WTC11 (cell line): ENCODE measurements at regions not wholly inside any gene's neighbourhood (a gene's known extent, or its start where the extent isn't known, plus 50 kb on each side); places are given as distances from the start of the nearest gene placed in this dataset.

Experiments used
- ATAC-seq: fragments of 200-7000 bp; cut with Tn5 transposase; 2 replicates; pipeline ENCODE4 v1.10.0; 2021; ENCODE audit warnings: mild to moderate bottlenecking, moderate library complexity
- CTCF ChIA-PET: fragments of 300-600 bp; sonication (Branson Sonifier 250); formaldehyde crosslinking; loops from one replicate; lab custom pipeline; 2021; ENCODE audit warnings: antibody characterized with exemption; lab: Charles Lee
- POLR2A ChIA-PET: fragments of 350-600 bp; sonication (Branson Sonifier 250); formaldehyde crosslinking; loops from one replicate; lab custom pipeline; 2021; ENCODE audit warnings: antibody characterized with exemption; lab: Charles Lee
- DNase-seq: peaks from one replicate; pipeline ENCODE4 v3.0.0; 2021; ENCODE audit warnings: low spot score
- H3K27ac Mint-ChIP-seq: 2 replicates; pipeline ENCODE4 v1.8.0; 2021; ENCODE audit warnings: mixed read lengths
- H3K27me3 Mint-ChIP-seq: 2 replicates; pipeline ENCODE4 v1.8.0; 2021; ENCODE audit warnings: low read depth, mild to moderate bottlenecking, moderate library complexity, mixed read lengths
- H3K36me3 Mint-ChIP-seq: 2 replicates; pipeline ENCODE4 v1.8.0; 2021; ENCODE audit warnings: mixed read lengths
- H3K4me1 Mint-ChIP-seq: 2 replicates; pipeline ENCODE4 v1.8.0; 2022; ENCODE audit warnings: mixed read lengths
- H3K4me3 Mint-ChIP-seq: 2 replicates; pipeline ENCODE4 v1.8.0; 2021; ENCODE audit warnings: mild to moderate bottlenecking, moderate library complexity, mixed read lengths
- H3K9me3 Mint-ChIP-seq: 2 replicates; pipeline ENCODE4 v1.8.0; 2021; ENCODE audit warnings: mixed read lengths
- CREB1 ChIP-seq: sonication (generic); formaldehyde crosslinking; IDR thresholded peaks from 2 replicates; pipeline ENCODE4 v1.8.0; 2023; ENCODE audit warnings: mild to moderate bottlenecking, missing genetic modification reagents
- ELF4 ChIP-seq: sonication (generic); formaldehyde crosslinking; IDR thresholded peaks from 2 replicates; pipeline ENCODE4 v1.8.1; 2022; ENCODE audit warnings: low read depth, mild to moderate bottlenecking, moderate library complexity, missing genetic modification reagents
- ESRRA ChIP-seq: sonication (generic); formaldehyde crosslinking; IDR thresholded peaks from 2 replicates; pipeline ENCODE4 v1.8.1; 2022; ENCODE audit warnings: mild to moderate bottlenecking, missing genetic modification reagents, borderline replicate concordance
- IRF2 ChIP-seq: sonication (generic); formaldehyde crosslinking; IDR thresholded peaks from 2 replicates; pipeline ENCODE4 v1.8.0; 2022; ENCODE audit warnings: low read depth, missing genetic modification reagents, borderline replicate concordance
- JAZF1 ChIP-seq: fragments of 250-450 bp; sonication (Bioruptor Pico); IDR thresholded peaks from 2 replicates; pipeline ENCODE4 v1.9.0; 2021; ENCODE audit warnings: moderate library complexity, mild to moderate bottlenecking, inconsistent platforms
- TEAD1 ChIP-seq: sonication (generic); formaldehyde crosslinking; IDR thresholded peaks from 2 replicates; pipeline ENCODE4 v1.8.0; 2022; ENCODE audit warnings: mild to moderate bottlenecking, missing genetic modification reagents
- TF ChIP-seq, protein P1 (sequence below): fragments of 250-450 bp; sonication (Bioruptor Pico); IDR thresholded peaks from 2 replicates; pipeline ENCODE4 v1.9.0; 2021; ENCODE audit warnings: mild to moderate bottlenecking, borderline replicate concordance
- TF ChIP-seq, protein P2 (sequence below): sonication (generic); formaldehyde crosslinking; IDR thresholded peaks from 2 replicates; pipeline ENCODE4 v1.8.1; 2023; ENCODE audit warnings: mild to moderate bottlenecking, missing genetic modification reagents, borderline replicate concordance
- TF ChIP-seq, protein P3 (sequence below): sonication (generic); formaldehyde crosslinking; IDR thresholded peaks from 2 replicates; pipeline ENCODE4 v1.8.1; 2023; ENCODE audit warnings: mild to moderate bottlenecking, missing genetic modification reagents
- TF ChIP-seq, protein P4 (sequence below): sonication (generic); formaldehyde crosslinking; IDR thresholded peaks from 2 replicates; pipeline ENCODE4 v1.8.1; 2022; ENCODE audit warnings: mild to moderate bottlenecking, missing genetic modification reagents, moderate library complexity, borderline replicate concordance
- TF ChIP-seq, protein P5 (sequence below): sonication (generic); formaldehyde crosslinking; IDR thresholded peaks from 2 replicates; pipeline ENCODE4 v1.8.0; 2023; ENCODE audit warnings: missing genetic modification reagents, mild to moderate bottlenecking, borderline replicate concordance
- TF ChIP-seq, protein P6 (sequence below): sonication (generic); formaldehyde crosslinking; IDR thresholded peaks from 2 replicates; pipeline ENCODE4 v1.8.1; 2023; ENCODE audit warnings: mild to moderate bottlenecking, moderate library complexity, missing genetic modification reagents

DNA sequence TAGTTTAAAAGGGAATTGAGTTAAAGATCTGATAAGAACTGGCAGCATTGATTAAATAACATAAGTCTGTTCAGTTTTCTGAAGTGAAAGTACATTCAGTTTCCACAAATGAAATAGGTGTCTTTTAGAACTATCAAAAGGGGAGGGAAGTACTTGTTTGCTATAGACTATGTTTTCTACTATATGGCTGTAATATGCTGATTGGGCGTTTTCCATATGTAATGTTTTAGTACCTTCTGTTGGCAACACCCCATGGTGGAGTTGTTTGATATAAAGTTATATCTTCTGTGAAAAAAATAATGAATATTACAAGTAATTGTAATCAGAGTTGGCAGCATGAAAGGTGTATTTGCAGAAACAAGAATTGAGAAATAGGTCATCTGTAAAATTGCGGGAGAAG lies 237.6 kb downstream of the JRKL start (continued):
- TF ChIP-seq, protein P1, sequence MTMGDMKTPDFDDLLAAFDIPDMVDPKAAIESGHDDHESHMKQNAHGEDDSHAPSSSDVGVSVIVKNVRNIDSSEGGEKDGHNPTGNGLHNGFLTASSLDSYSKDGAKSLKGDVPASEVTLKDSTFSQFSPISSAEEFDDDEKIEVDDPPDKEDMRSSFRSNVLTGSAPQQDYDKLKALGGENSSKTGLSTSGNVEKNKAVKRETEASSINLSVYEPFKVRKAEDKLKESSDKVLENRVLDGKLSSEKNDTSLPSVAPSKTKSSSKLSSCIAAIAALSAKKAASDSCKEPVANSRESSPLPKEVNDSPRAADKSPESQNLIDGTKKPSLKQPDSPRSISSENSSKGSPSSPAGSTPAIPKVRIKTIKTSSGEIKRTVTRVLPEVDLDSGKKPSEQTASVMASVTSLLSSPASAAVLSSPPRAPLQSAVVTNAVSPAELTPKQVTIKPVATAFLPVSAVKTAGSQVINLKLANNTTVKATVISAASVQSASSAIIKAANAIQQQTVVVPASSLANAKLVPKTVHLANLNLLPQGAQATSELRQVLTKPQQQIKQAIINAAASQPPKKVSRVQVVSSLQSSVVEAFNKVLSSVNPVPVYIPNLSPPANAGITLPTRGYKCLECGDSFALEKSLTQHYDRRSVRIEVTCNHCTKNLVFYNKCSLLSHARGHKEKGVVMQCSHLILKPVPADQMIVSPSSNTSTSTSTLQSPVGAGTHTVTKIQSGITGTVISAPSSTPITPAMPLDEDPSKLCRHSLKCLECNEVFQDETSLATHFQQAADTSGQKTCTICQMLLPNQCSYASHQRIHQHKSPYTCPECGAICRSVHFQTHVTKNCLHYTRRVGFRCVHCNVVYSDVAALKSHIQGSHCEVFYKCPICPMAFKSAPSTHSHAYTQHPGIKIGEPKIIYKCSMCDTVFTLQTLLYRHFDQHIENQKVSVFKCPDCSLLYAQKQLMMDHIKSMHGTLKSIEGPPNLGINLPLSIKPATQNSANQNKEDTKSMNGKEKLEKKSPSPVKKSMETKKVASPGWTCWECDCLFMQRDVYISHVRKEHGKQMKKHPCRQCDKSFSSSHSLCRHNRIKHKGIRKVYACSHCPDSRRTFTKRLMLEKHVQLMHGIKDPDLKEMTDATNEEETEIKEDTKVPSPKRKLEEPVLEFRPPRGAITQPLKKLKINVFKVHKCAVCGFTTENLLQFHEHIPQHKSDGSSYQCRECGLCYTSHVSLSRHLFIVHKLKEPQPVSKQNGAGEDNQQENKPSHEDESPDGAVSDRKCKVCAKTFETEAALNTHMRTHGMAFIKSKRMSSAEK (CRISPR knock-in tag): no peak
- TF ChIP-seq, protein P2, sequence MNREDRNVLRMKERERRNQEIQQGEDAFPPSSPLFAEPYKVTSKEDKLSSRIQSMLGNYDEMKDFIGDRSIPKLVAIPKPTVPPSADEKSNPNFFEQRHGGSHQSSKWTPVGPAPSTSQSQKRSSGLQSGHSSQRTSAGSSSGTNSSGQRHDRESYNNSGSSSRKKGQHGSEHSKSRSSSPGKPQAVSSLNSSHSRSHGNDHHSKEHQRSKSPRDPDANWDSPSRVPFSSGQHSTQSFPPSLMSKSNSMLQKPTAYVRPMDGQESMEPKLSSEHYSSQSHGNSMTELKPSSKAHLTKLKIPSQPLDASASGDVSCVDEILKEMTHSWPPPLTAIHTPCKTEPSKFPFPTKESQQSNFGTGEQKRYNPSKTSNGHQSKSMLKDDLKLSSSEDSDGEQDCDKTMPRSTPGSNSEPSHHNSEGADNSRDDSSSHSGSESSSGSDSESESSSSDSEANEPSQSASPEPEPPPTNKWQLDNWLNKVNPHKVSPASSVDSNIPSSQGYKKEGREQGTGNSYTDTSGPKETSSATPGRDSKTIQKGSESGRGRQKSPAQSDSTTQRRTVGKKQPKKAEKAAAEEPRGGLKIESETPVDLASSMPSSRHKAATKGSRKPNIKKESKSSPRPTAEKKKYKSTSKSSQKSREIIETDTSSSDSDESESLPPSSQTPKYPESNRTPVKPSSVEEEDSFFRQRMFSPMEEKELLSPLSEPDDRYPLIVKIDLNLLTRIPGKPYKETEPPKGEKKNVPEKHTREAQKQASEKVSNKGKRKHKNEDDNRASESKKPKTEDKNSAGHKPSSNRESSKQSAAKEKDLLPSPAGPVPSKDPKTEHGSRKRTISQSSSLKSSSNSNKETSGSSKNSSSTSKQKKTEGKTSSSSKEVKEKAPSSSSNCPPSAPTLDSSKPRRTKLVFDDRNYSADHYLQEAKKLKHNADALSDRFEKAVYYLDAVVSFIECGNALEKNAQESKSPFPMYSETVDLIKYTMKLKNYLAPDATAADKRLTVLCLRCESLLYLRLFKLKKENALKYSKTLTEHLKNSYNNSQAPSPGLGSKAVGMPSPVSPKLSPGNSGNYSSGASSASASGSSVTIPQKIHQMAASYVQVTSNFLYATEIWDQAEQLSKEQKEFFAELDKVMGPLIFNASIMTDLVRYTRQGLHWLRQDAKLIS (CRISPR knock-in tag): no peak
- TF ChIP-seq, protein P3, sequence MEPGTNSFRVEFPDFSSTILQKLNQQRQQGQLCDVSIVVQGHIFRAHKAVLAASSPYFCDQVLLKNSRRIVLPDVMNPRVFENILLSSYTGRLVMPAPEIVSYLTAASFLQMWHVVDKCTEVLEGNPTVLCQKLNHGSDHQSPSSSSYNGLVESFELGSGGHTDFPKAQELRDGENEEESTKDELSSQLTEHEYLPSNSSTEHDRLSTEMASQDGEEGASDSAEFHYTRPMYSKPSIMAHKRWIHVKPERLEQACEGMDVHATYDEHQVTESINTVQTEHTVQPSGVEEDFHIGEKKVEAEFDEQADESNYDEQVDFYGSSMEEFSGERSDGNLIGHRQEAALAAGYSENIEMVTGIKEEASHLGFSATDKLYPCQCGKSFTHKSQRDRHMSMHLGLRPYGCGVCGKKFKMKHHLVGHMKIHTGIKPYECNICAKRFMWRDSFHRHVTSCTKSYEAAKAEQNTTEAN (CRISPR knock-in tag): no peak
- TF ChIP-seq, protein P4, sequence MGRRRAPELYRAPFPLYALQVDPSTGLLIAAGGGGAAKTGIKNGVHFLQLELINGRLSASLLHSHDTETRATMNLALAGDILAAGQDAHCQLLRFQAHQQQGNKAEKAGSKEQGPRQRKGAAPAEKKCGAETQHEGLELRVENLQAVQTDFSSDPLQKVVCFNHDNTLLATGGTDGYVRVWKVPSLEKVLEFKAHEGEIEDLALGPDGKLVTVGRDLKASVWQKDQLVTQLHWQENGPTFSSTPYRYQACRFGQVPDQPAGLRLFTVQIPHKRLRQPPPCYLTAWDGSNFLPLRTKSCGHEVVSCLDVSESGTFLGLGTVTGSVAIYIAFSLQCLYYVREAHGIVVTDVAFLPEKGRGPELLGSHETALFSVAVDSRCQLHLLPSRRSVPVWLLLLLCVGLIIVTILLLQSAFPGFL (CRISPR knock-in tag): no peak
- no peak for TF ChIP-seq IRF2 (CRISPR knock-in tag)

DNA sequence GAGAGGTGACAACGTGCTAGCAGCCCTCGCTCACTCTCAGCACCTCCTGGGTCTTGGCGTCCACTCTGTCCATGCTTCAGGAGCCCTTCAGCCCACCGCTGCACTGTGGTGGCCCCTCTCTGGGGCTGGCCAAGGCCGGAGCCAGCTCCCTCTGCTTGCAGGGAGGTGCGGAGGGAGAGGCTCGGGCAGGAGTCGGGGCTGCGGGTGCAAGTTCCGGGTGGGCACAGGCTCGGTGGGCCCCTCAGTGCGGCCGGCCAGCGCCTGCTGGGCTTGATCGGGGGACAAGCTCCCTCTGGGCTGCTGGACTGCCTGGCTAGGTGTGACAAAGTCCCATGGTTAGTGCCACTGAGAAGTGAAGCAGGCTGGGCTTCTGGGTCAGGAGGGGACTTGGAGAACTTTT lies 245.8 kb downstream of the JRKL start:
- H3K36me3 Mint-ChIP-seq: peaks cover 40% of the 10 kb centered on the region
- CTCF ChIA-PET: no interaction called here

DNA sequence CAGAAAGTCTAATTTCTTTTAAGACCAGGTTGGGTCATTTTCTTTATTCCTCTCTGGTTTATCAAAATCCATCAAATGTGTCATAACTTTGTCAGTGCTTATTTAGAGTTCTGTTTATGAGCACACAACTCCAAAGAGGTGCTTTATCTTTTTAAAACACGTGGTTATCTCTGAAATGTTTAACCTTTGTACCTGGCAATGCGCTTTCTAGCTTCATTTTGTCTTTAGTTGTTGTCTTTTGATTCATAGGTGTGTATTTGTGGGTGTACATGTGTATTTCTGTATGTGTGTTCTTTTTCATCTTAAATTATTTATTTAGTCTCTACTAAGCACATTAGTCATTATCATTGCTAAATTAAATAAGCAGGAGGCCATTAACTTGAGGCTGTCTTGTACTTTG lies 251.4 kb downstream of the JRKL start:
- H3K36me3 Mint-ChIP-seq: peaks cover 47% of the 10 kb centered on the region
- peaks cover 2% of the 10 kb centered on the region; the same call in 1 of the 2 replicates for H3K27me3 Mint-ChIP-seq
- H3K4me1 Mint-ChIP-seq: peaks cover 15% of the 10 kb centered on the region
- no peak overlapping the region for H3K27ac Mint-ChIP-seq
- ATAC-seq: no peak
- ChIA-PET POLR2A (no interaction called here), CTCF (no interaction called here)
- no peak for DNase-seq
- no peak overlapping the region for H3K4me3 Mint-ChIP-seq
- peaks cover 53% of the 10 kb centered on the region for H3K9me3 Mint-ChIP-seq
- TF ChIP-seq, protein P5, sequence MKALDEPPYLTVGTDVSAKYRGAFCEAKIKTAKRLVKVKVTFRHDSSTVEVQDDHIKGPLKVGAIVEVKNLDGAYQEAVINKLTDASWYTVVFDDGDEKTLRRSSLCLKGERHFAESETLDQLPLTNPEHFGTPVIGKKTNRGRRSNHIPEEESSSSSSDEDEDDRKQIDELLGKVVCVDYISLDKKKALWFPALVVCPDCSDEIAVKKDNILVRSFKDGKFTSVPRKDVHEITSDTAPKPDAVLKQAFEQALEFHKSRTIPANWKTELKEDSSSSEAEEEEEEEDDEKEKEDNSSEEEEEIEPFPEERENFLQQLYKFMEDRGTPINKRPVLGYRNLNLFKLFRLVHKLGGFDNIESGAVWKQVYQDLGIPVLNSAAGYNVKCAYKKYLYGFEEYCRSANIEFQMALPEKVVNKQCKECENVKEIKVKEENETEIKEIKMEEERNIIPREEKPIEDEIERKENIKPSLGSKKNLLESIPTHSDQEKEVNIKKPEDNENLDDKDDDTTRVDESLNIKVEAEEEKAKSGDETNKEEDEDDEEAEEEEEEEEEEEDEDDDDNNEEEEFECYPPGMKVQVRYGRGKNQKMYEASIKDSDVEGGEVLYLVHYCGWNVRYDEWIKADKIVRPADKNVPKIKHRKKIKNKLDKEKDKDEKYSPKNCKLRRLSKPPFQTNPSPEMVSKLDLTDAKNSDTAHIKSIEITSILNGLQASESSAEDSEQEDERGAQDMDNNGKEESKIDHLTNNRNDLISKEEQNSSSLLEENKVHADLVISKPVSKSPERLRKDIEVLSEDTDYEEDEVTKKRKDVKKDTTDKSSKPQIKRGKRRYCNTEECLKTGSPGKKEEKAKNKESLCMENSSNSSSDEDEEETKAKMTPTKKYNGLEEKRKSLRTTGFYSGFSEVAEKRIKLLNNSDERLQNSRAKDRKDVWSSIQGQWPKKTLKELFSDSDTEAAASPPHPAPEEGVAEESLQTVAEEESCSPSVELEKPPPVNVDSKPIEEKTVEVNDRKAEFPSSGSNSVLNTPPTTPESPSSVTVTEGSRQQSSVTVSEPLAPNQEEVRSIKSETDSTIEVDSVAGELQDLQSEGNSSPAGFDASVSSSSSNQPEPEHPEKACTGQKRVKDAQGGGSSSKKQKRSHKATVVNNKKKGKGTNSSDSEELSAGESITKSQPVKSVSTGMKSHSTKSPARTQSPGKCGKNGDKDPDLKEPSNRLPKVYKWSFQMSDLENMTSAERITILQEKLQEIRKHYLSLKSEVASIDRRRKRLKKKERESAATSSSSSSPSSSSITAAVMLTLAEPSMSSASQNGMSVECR (CRISPR knock-in tag): no peak
- TF ChIP-seq CREB1 (CRISPR knock-in tag): no peak
- TF ChIP-seq ELF4 (CRISPR knock-in tag): no peak
- TF ChIP-seq ESRRA: no peak

More for the DNA sequence above, 245.8 kb downstream of the JRKL start:
- TF ChIP-seq TEAD1 (no peak), JAZF1 (CRISPR knock-in tag) (no peak)
- TF ChIP-seq, protein P6, sequence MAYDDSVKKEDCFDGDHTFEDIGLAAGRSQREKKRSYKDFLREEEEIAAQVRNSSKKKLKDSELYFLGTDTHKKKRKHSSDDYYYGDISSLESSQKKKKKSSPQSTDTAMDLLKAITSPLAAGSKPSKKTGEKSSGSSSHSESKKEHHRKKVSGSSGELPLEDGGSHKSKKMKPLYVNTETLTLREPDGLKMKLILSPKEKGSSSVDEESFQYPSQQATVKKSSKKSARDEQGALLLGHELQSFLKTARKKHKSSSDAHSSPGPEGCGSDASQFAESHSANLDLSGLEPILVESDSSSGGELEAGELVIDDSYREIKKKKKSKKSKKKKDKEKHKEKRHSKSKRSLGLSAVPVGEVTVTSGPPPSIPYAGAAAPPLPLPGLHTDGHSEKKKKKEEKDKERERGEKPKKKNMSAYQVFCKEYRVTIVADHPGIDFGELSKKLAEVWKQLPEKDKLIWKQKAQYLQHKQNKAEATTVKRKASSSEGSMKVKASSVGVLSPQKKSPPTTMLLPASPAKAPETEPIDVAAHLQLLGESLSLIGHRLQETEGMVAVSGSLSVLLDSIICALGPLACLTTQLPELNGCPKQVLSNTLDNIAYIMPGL (CRISPR knock-in tag): no peak
- DNase-seq (no peak), ATAC-seq (no peak)
- Mint-ChIP-seq H3K27ac (no peak overlapping the region), H3K4me3 (no peak overlapping the region), H3K27me3 (peaks cover 3% of the 10 kb centered on the region; the same call in 1 of the 2 replicates), H3K9me3 (peaks cover 57% of the 10 kb centered on the region), H3K4me1 (peaks cover 4% of the 10 kb centered on the region)
- POLR2A ChIA-PET: no interaction called here
